Right lobe of liver (tissue), 6 donors: ENCODE measurements at regions not wholly inside any gene's neighbourhood (a gene's known extent, or its start where the extent isn't known, plus 50 kb on each side); places are given as distances from the start of the nearest gene placed in this dataset.

Experiments
- ATAC-seq, 4 donors: fragments of 200-7000 bp; cut with Tn5 transposase; one replicate each; pipeline ENCODE4 v1.9.1; 2020; ENCODE audit warnings: mild to moderate bottlenecking in 4 of 4, moderate library complexity in 4 of 4
- DNase-seq, 3 donors: peaks; one replicate each; pipeline ENCODE4 v3.0.0-alpha.2; 2020
- H3K27ac ChIP-seq, 3 donors: fragments of 200-600 bp; one replicate each; pipeline ENCODE4 v1.8.0; 2022
- H3K27me3 ChIP-seq, 2 donors: fragments of 200-600 bp; one replicate each; pipeline ENCODE4 v1.8.0; 2022
- H3K36me3 ChIP-seq, 4 donors: fragments of 200-600 bp; sonication (generic) in 1 of 4; one replicate each; pipeline versions ENCODE4 v1.5.1 to v1.8.0; 2017 to 2022; ENCODE audit warnings: control low read depth in 1 of 4
- H3K4me1 ChIP-seq, 4 donors: fragments of 200-600 bp; sonication (generic) in 1 of 4; one replicate each; pipeline versions ENCODE4 v1.5.1 to v1.8.0; 2017 to 2022; ENCODE audit warnings: control low read depth in 1 of 4
- H3K4me3 ChIP-seq, 3 donors: fragments of 200-600 bp; one replicate each; pipeline ENCODE4 v1.8.0; 2022
- H3K9me3 ChIP-seq, 4 donors: fragments of 200-600 bp; sonication (generic) in 1 of 4; one replicate each; pipeline versions ENCODE4 v1.5.1 to v1.8.0; 2017 to 2022; ENCODE audit warnings: control low read depth in 1 of 4
- POLR2A ChIP-seq: fragments of 450-650 bp; IDR thresholded peaks from one replicate; pipeline ENCODE4 v1.6.1; 2017; ENCODE audit warnings: antibody characterized with exemption, mild to moderate bottlenecking
- WGBS: methylation state at CpG from one replicate; pipeline ENCODE4 v1.1.6; 2018; ENCODE audit warnings: low coverage, low lambda C conversion rate; ENCODE audit not compliant: insufficient coverage; ENCODE audit errors: missing lambda C conversion rate; 5-methylcytosine and 5-hydroxymethylcytosine counted together
- intact Hi-C, 2 donors: fragments of 100-400 bp; cut with DNase I; formaldehyde crosslinking; loops; one replicate each; pipeline versions ENCODE4 v1.11.2 to v1.14.1; 2022
- TF ChIP-seq, protein P1 (sequence below), 4 donors: fragments of 200-600 bp in 3 of 4; fragments of 450-650 bp in 1 of 4; IDR thresholded peaks; one replicate each; pipeline versions ENCODE4 v1.5.1 to v1.8.0; 2016 to 2022; ENCODE audit warnings: antibody characterized with exemption in 4 of 4, mild to moderate bottlenecking in 2 of 4
- donor health status: DM: no; HTN: yes; CAD: no.
- donor health status: DM: no; HTN: no; CAD: no.
- donor health status: DM: no; HTN: no; CAD: no.
- donor health status: DM: no; HTN: yes; CAD: no.
- donor health status: DM: no; HTN: yes; CAD: no.

- H3K4me1 ChIP-seq: no peaks in the 10 kb centered on the region
- TF ChIP-seq, protein P1, sequence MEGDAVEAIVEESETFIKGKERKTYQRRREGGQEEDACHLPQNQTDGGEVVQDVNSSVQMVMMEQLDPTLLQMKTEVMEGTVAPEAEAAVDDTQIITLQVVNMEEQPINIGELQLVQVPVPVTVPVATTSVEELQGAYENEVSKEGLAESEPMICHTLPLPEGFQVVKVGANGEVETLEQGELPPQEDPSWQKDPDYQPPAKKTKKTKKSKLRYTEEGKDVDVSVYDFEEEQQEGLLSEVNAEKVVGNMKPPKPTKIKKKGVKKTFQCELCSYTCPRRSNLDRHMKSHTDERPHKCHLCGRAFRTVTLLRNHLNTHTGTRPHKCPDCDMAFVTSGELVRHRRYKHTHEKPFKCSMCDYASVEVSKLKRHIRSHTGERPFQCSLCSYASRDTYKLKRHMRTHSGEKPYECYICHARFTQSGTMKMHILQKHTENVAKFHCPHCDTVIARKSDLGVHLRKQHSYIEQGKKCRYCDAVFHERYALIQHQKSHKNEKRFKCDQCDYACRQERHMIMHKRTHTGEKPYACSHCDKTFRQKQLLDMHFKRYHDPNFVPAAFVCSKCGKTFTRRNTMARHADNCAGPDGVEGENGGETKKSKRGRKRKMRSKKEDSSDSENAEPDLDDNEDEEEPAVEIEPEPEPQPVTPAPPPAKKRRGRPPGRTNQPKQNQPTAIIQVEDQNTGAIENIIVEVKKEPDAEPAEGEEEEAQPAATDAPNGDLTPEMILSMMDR (IDR thresholded peaks at IDR 0.05): no peak
- DNase-seq: no peak
- intact Hi-C loops: no loop called here
- 100% methylated on average over 1 of the region's 12 CpGs for WGBS
- H3K27ac ChIP-seq: no peak overlapping the region
- no peak overlapping the region for H3K4me3 ChIP-seq
- peak in 1 of 4 donors; percentile 36 for ATAC-seq
- no peaks in the 10 kb centered on the region for H3K36me3 ChIP-seq
- H3K9me3 ChIP-seq: no peaks in the 10 kb centered on the region
- H3K27me3 ChIP-seq: no peaks in the 10 kb centered on the region
Measured at GRCh38 chr4:188904617-188905016, 765.4 kb downstream of the TRIML1 start.

DNA sequence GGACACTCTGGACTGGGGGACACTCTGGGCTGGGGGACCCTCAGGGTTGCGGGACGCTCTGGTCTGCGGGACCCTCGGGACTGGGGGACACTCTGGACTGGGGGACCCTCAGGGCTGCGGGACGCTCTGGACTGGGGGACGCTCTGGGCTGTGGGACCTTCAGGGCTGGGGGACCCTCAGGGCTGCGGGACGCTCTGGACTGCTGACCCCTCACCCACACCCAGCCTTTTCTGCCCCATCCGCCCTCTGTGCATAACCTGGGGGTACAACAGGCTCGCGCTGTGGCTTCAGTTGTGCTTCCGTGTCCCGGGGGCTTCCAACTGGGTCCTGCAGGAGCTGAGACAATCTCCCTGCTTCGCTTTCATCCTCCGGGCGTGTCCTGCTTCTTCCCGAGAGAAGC, 766.0 kb downstream of the TRIML1 start:
- H3K27me3 ChIP-seq: no peaks in the 10 kb centered on the region
- H3K4me3 ChIP-seq: no peak overlapping the region
- 60% methylated on average over 2 of the region's 18 CpGs for WGBS
- H3K4me1 ChIP-seq: no peaks in the 10 kb centered on the region
- ATAC-seq: peak in 1 of 4 donors; percentile 56
- H3K36me3 ChIP-seq: no peaks in the 10 kb centered on the region
- intact Hi-C loops: no loop called here
- no peak for DNase-seq
- H3K27ac ChIP-seq: no peak overlapping the region
- TF ChIP-seq POLR2A: no peak
- TF ChIP-seq, protein P1 (IDR thresholded peaks at IDR 0.05): no peak
- no peaks in the 10 kb centered on the region for H3K9me3 ChIP-seq

DNA sequence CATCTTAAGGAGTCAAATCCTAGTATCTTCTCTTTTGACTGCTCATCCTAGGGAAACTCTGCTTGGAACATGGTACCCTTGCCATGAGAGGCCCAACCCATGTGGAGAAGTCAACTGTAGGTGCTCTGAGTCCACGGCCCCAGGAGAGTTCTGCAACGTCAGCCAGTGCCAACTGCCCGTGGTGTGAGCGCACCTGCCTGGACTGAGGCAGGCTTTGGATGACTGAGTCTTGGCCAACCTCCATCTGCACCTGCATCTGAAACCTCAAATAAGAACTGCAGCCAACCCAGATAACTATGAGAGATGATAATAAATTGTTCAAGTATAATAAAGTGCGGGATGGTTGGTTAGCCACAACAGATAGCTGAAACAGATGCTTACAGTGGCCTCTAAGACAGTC, 772.0 kb downstream of the TRIML1 start:
- intact Hi-C loops: no loop called here
- H3K4me3 ChIP-seq: no peak overlapping the region
- 67% methylated on average over 1 of the region's 5 CpGs for WGBS
- DNase-seq: no peak
- H3K36me3 ChIP-seq: no peaks in the 10 kb centered on the region
- H3K9me3 ChIP-seq: no peaks in the 10 kb centered on the region
- ATAC-seq: peak in 1 of 4 donors; percentile 38
- no peaks in the 10 kb centered on the region for H3K27me3 ChIP-seq
- TF ChIP-seq POLR2A: no peak
- TF ChIP-seq, protein P1 (IDR thresholded peaks at IDR 0.05): no peak
- no peak overlapping the region for H3K27ac ChIP-seq
- no peaks in the 10 kb centered on the region for H3K4me1 ChIP-seq

DNA sequence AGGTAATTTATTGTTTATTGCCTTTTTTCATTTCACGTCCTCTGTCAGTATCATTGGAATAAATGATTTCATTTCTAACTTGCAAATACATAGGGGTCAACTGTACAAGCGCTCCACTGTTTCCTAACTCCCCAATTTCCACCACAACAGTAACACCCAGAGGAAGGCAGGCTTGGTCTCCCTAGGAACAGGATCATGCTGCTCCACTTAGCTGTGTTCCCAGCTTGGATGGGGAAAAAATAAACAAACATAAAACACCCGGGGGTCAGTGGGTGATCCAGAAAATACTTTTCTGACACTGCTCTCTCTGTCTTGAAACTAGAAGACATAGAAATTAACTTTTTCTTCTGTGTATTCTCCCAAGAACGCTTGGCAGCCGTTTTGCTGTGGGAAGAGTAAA, 772.5 kb downstream of the TRIML1 start:
- ATAC-seq: no peak
- no peak for TF ChIP-seq POLR2A
- TF ChIP-seq, protein P1 (IDR thresholded peaks at IDR 0.05): no peak
- H3K27ac ChIP-seq: no peak overlapping the region
- H3K9me3 ChIP-seq: no peaks in the 10 kb centered on the region
- H3K4me1 ChIP-seq: no peaks in the 10 kb centered on the region
- intact Hi-C loops: no loop called here
- no peak overlapping the region for H3K4me3 ChIP-seq
- no peak for DNase-seq
- H3K27me3 ChIP-seq: no peaks in the 10 kb centered on the region
- WGBS: 66% methylated on average over 5 of the region's 5 CpGs
- no peaks in the 10 kb centered on the region for H3K36me3 ChIP-seq

DNA sequence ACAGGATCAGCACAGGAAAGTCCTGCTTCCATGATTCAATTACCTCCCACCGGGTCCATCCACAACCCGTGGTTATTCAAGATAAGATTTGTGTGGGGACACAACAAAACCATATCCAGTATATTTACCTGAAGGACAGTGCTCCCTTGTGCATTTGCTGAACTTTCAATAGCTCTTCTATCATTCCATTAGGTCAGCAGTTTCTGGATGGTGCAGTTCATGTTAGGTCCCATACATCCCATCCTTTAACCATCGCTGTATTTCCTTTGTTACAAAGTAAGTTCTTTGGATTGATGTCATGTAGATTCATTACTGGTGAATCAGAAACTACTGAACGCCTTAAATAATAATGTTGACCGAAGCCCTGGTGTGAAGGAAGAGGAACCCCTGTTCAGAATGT, 775.9 kb downstream of the TRIML1 start:
- Histone ChIP-seq H3K27ac (no peak overlapping the region), H3K36me3 (no peaks in the 10 kb centered on the region), H3K4me3 (no peak overlapping the region), H3K4me1 (no peaks in the 10 kb centered on the region), H3K27me3 (no peaks in the 10 kb centered on the region), H3K9me3 (no peaks in the 10 kb centered on the region)
- peak in 1 of 4 donors; percentile 16 for ATAC-seq
- intact Hi-C loops: no loop called here
- 54% methylated on average over 5 of the region's 5 CpGs for WGBS
- TF ChIP-seq, protein P1 (IDR thresholded peaks at IDR 0.05): no peak
- no peak for TF ChIP-seq POLR2A
- no peak for DNase-seq
